ENCODE measurements at regions not wholly inside any gene's neighbourhood (a gene's known extent, or its start where the extent isn't known, plus 50 kb on each side); places are given as distances from the start of the nearest gene placed in this dataset.

GRCh38 chr9:25480696-25481095 lies 197.5 kb downstream of the TUSC1 start:
- Mint-ChIP-seq H3K27me3 (ENCODE audit: unreplicated experiment) (peaks cover 2% of the 10 kb centered on the region), H3K4me1 (ENCODE audit: unreplicated experiment) (no peaks in the 10 kb centered on the region), H3K36me3 (ENCODE audit: unreplicated experiment) (no peaks in the 10 kb centered on the region), H3K9me3 (ENCODE audit: unreplicated experiment) (no peaks in the 10 kb centered on the region), H3K27ac (ENCODE audit: unreplicated experiment) (no peak overlapping the region), H3K4me3 (ENCODE audit: unreplicated experiment) (no peak overlapping the region)
- no peak for TF ChIP-seq CTCF (IDR thresholded peaks at IDR 0.05)
- DNase-seq (ENCODE audit: extremely low spot score, unreplicated experiment), result no peak

GRCh38 chr9:25472681-25473080 lies 205.6 kb downstream of the TUSC1 start:
- no peak for DNase-seq (ENCODE audit: extremely low spot score, unreplicated experiment)
- Mint-ChIP-seq H3K27ac (ENCODE audit: unreplicated experiment) (no peak overlapping the region), H3K9me3 (ENCODE audit: unreplicated experiment) (peaks cover 34% of the 10 kb centered on the region), H3K36me3 (ENCODE audit: unreplicated experiment) (no peaks in the 10 kb centered on the region), H3K27me3 (ENCODE audit: unreplicated experiment) (no peaks in the 10 kb centered on the region), H3K4me3 (ENCODE audit: unreplicated experiment) (no peak overlapping the region), H3K4me1 (ENCODE audit: unreplicated experiment) (no peaks in the 10 kb centered on the region)
- no peak for TF ChIP-seq CTCF (IDR thresholded peaks at IDR 0.05)

GRCh38 chr9:25472085-25472607 lies 206.1 kb downstream of the TUSC1 start:
- H3K4me3 Mint-ChIP-seq (ENCODE audit: unreplicated experiment), result no peak overlapping the region
- H3K4me1 Mint-ChIP-seq (ENCODE audit: unreplicated experiment), result no peaks in the 10 kb centered on the region
- no peak for TF ChIP-seq CTCF (IDR thresholded peaks at IDR 0.05)
- H3K27me3 Mint-ChIP-seq (ENCODE audit: unreplicated experiment), result no peaks in the 10 kb centered on the region
- no peaks in the 10 kb centered on the region for H3K36me3 Mint-ChIP-seq (ENCODE audit: unreplicated experiment)
- no peak for DNase-seq (ENCODE audit: extremely low spot score, unreplicated experiment)
- no peak overlapping the region for H3K27ac Mint-ChIP-seq (ENCODE audit: unreplicated experiment)
- peaks cover 34% of the 10 kb centered on the region for H3K9me3 Mint-ChIP-seq (ENCODE audit: unreplicated experiment)

- DNase-seq (ENCODE audit: extremely low spot score, unreplicated experiment), result no peak
- Mint-ChIP-seq H3K36me3 (ENCODE audit: unreplicated experiment) (no peaks in the 10 kb centered on the region), H3K4me3 (ENCODE audit: unreplicated experiment) (no peak overlapping the region), H3K4me1 (ENCODE audit: unreplicated experiment) (no peaks in the 10 kb centered on the region), H3K27me3 (ENCODE audit: unreplicated experiment) (peaks cover under 1% of the 10 kb centered on the region), H3K27ac (ENCODE audit: unreplicated experiment) (no peak overlapping the region), H3K9me3 (ENCODE audit: unreplicated experiment) (no peaks in the 10 kb centered on the region)
- no peak for TF ChIP-seq CTCF (IDR thresholded peaks at IDR 0.05)
Observed at GRCh38 chr9:25461416-25461815, 216.8 kb downstream of the TUSC1 start.

GRCh38 chr9:25453875-25454274 lies 224.4 kb downstream of the TUSC1 start:
- Mint-ChIP-seq H3K36me3 (ENCODE audit: unreplicated experiment) (no peaks in the 10 kb centered on the region), H3K27me3 (ENCODE audit: unreplicated experiment) (peaks cover 3% of the 10 kb centered on the region), H3K4me1 (ENCODE audit: unreplicated experiment) (no peaks in the 10 kb centered on the region), H3K27ac (ENCODE audit: unreplicated experiment) (no peak overlapping the region), H3K4me3 (ENCODE audit: unreplicated experiment) (no peak overlapping the region), H3K9me3 (ENCODE audit: unreplicated experiment) (no peaks in the 10 kb centered on the region)
- DNase-seq (ENCODE audit: extremely low spot score, unreplicated experiment), result no peak
- TF ChIP-seq CTCF (IDR thresholded peaks at IDR 0.05), result no peak

All from osteocyte (in vitro differentiated cells).